ENCODE measurements at regions not wholly inside any gene's neighbourhood (a gene's known extent, or its start where the extent isn't known, plus 50 kb on each side); places are given as distances from the start of the nearest gene placed in this dataset.

- no peak for TF ChIP-seq EZH2phosphoT487 (IDR thresholded peaks at IDR 0.05; ENCODE audit: insufficient read depth, low read depth)
- TF ChIP-seq EZH2 (IDR thresholded peaks at IDR 0.05; ENCODE audit: insufficient read depth, poor library complexity, severe bottlenecking) = no peak
Measured at GRCh38 chr14:22482782-22483553, 106.1 kb downstream of the DAD1 start.

All from GM23248 (cell line).